T-cell (primary cell): ENCODE measurements at regions not wholly inside any gene's neighbourhood (a gene's known extent, or its start where the extent isn't known, plus 50 kb on each side); places are given as distances from the start of the nearest gene placed in this dataset.

Experiments
- ATAC-seq, 4 experiments: fragments of 200-7000 bp in 3 of 4; fragments of 150-1000 bp in 1 of 4; cut with Tn5 transposase; replicated peaks in 1 of 4; 1 replicate in 3 of 4; 2 replicates in 1 of 4; pipeline ENCODE4 v1.10.0; 2021; ENCODE audit warnings: moderate library complexity in 3 of 4, mild to moderate bottlenecking in 2 of 4, moderate number of reproducible peaks in 1 of 4
- CTCF ChIA-PET, 2 donors: fragments of 300-600 bp; sonication (Branson Sonifier 250); formaldehyde crosslinking; loops; one replicate each; lab custom pipeline; 2022; ENCODE audit warnings: antibody characterized with exemption in 2 of 2; lab: Charles Lee
- POLR2A ChIA-PET, 2 donors: fragments of 300-600 bp; sonication (Branson Sonifier 250); formaldehyde crosslinking; loops; one replicate each; lab custom pipeline; 2022; ENCODE audit warnings: antibody characterized with exemption in 2 of 2; lab: Charles Lee
- DNase-seq, 35 experiments: peaks; one replicate each; pipeline versions ENCODE4 v3.0.0 to v3.0.0-alpha.2; 2013 to 2023
- H3K27ac ChIP-seq: one replicate; pipeline ENCODE4 v1.5.1; 2013; ENCODE audit warnings: low read length
- H3K27me3 ChIP-seq, 2 experiments: replicated peaks in 1 of 2; 1 replicate in 1 of 2; 2 replicates in 1 of 2; pipeline versions ENCODE4 v1.6.1 to v1.7.0; 2013; ENCODE audit warnings: low read length in 1 of 2, mixed read lengths in 1 of 2; ENCODE audit not compliant: control insufficient read depth in 2 of 2, insufficient read depth in 2 of 2; ENCODE audit errors: extremely low read depth in 1 of 2
- H3K36me3 ChIP-seq, 2 donors: 1 replicate in 1 of 2; 2 replicates in 1 of 2; pipeline versions ENCODE4 v1.6.1 to v1.7.0; 2013; ENCODE audit warnings: low read length in 1 of 2; ENCODE audit not compliant: control insufficient read depth in 2 of 2, insufficient read depth in 1 of 2; ENCODE audit errors: extremely low read depth in 1 of 2
- H3K4me1 ChIP-seq, 2 experiments: 1 replicate in 1 of 2; 2 replicates in 1 of 2; pipeline versions ENCODE4 v1.6.1 to v1.7.0; 2013; ENCODE audit warnings: low read length in 2 of 2, mixed read lengths in 1 of 2; ENCODE audit not compliant: insufficient read depth in 2 of 2, control insufficient read depth in 1 of 2; ENCODE audit errors: extremely low read depth in 1 of 2
- H3K4me3 ChIP-seq, 2 donors: 1 replicate in 1 of 2; 2 replicates in 1 of 2; pipeline versions ENCODE4 v1.5.1 to v1.7.0; 2013; ENCODE audit warnings: mild to moderate bottlenecking in 2 of 2, low read length in 1 of 2, moderate library complexity in 1 of 2; ENCODE audit not compliant: control insufficient read depth in 1 of 2; ENCODE audit errors: extremely low read depth in 1 of 2
- H3K9me3 ChIP-seq: 2 replicates; pipeline ENCODE4 v1.7.0; 2013
- H3K27ac Mint-ChIP-seq, 2 donors: one replicate each; pipeline ENCODE4 v1.8.0; 2020 to 2021; ENCODE audit warnings: mild to moderate bottlenecking in 2 of 2, mixed read lengths in 2 of 2
- H3K27me3 Mint-ChIP-seq, 2 donors: one replicate each; pipeline ENCODE4 v1.8.0; 2021 to 2022; ENCODE audit warnings: mixed read lengths in 2 of 2
- H3K36me3 Mint-ChIP-seq: one replicate; pipeline ENCODE4 v1.8.0; 2021; ENCODE audit warnings: mixed read lengths
- H3K4me1 Mint-ChIP-seq, 3 donors: one replicate each; pipeline ENCODE4 v1.8.0; 2020 to 2022; ENCODE audit warnings: mixed read lengths in 3 of 3, mild to moderate bottlenecking in 1 of 3
- H3K4me3 Mint-ChIP-seq, 3 donors: one replicate each; pipeline ENCODE4 v1.8.0; 2020 to 2022; ENCODE audit warnings: mild to moderate bottlenecking in 3 of 3, mixed read lengths in 3 of 3, moderate library complexity in 3 of 3
- H3K9me3 Mint-ChIP-seq, 3 donors: one replicate each; pipeline ENCODE4 v1.8.0; 2020 to 2022; ENCODE audit warnings: mixed read lengths in 3 of 3
- WGBS: methylation state at CpG from one replicate; pipeline ENCODE4 v1.1.5; 2013; ENCODE audit warnings: missing lambda C conversion rate; ENCODE audit not compliant: insufficient coverage; 5-methylcytosine and 5-hydroxymethylcytosine counted together

DNA sequence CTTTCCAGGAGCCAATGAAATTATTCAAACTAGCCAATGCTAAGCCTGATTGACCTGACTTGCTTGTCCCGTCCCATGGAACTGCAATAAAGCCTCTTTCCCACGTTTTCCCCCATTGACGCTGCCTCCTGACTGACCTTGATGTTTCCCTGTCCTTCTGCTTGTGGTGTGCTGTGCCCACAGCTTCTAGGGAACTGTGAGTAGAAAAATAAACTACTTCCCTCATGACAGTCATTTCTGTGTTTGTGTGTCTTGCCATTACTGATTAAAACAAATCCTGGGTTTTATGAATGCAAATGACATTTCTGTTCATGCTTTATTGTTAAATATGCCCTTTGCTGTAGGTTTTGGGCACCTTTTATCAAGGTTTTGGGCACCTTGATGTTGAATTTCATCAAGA is 91.3 kb upstream of the ABI1 start:
- no peaks in the 10 kb centered on the region for H3K4me1 ChIP-seq

GRCh38 chr10:26951650-26952049 is 90.9 kb upstream of the ABI1 start:
- no peak for DNase-seq

More for the DNA sequence above, 91.3 kb upstream of the ABI1 start:
- no peak overlapping the region for H3K27ac ChIP-seq
- Mint-ChIP-seq H3K27me3 (peaks cover 4 to 6% of the 10 kb centered on the region in 2 donors), H3K9me3 (peaks cover 6 to 10% (median 7%) of the 10 kb centered on the region in 3 donors), H3K4me1 (no peaks in the 10 kb centered on the region), H3K36me3 (no peaks in the 10 kb centered on the region), H3K27ac (no peak overlapping the region), H3K4me3 (no peak overlapping the region)
- ChIA-PET POLR2A (no interaction called here), CTCF (no interaction called here)
- no peak overlapping the region for H3K4me3 ChIP-seq
- DNase-seq, result no peak
- H3K36me3 ChIP-seq, result no peaks in the 10 kb centered on the region
- WGBS, result 78% methylated on average over 3 of the region's 3 CpGs
- ATAC-seq, result no peak
- peaks cover 0 to 4% of the 10 kb centered on the region in 2 experiments for H3K27me3 ChIP-seq
- no peaks in the 10 kb centered on the region for H3K9me3 ChIP-seq

GRCh38 chr10:26950934-26951333 is 90.2 kb upstream of the ABI1 start:
- H3K27ac ChIP-seq, result no peak overlapping the region
- Mint-ChIP-seq H3K27me3 (peaks cover 4 to 6% of the 10 kb centered on the region in 2 donors), H3K9me3 (peaks cover 6 to 10% (median 7%) of the 10 kb centered on the region in 3 donors), H3K4me3 (no peak overlapping the region), H3K27ac (no peak overlapping the region), H3K36me3 (no peaks in the 10 kb centered on the region), H3K4me1 (no peaks in the 10 kb centered on the region)
- ATAC-seq (no peak), DNase-seq (no peak)
- H3K4me3 ChIP-seq, result no peak overlapping the region
- ChIA-PET POLR2A (no interaction called here), CTCF (no interaction called here)
- H3K36me3 ChIP-seq, result no peaks in the 10 kb centered on the region
- peaks cover 0 to 10% of the 10 kb centered on the region in 2 experiments for H3K27me3 ChIP-seq
- H3K9me3 ChIP-seq, result no peaks in the 10 kb centered on the region
- H3K4me1 ChIP-seq, result no peaks in the 10 kb centered on the region

More at GRCh38 chr10:26951650-26952049, 90.9 kb upstream of the ABI1 start:
- H3K4me1 Mint-ChIP-seq, result no peaks in the 10 kb centered on the region
- Histone ChIP-seq H3K4me3 (no peak overlapping the region), H3K4me1 (no peaks in the 10 kb centered on the region), H3K9me3 (no peaks in the 10 kb centered on the region), H3K36me3 (no peaks in the 10 kb centered on the region), H3K27me3 (peaks cover 0 to 4% of the 10 kb centered on the region in 2 experiments), H3K27ac (no peak overlapping the region)
- CTCF ChIA-PET, result no interaction called here
- no peaks in the 10 kb centered on the region for H3K36me3 Mint-ChIP-seq
- H3K27me3 Mint-ChIP-seq, result peaks cover 4 to 6% of the 10 kb centered on the region in 2 donors
- peaks cover 6 to 10% (median 7%) of the 10 kb centered on the region in 3 donors for H3K9me3 Mint-ChIP-seq
- POLR2A ChIA-PET, result no interaction called here
- no peak overlapping the region for H3K27ac Mint-ChIP-seq
- ATAC-seq, result no peak
- WGBS, result no CpG with 5 or more reads among the region's 1 CpG
- H3K4me3 Mint-ChIP-seq, result no peak overlapping the region

DNA sequence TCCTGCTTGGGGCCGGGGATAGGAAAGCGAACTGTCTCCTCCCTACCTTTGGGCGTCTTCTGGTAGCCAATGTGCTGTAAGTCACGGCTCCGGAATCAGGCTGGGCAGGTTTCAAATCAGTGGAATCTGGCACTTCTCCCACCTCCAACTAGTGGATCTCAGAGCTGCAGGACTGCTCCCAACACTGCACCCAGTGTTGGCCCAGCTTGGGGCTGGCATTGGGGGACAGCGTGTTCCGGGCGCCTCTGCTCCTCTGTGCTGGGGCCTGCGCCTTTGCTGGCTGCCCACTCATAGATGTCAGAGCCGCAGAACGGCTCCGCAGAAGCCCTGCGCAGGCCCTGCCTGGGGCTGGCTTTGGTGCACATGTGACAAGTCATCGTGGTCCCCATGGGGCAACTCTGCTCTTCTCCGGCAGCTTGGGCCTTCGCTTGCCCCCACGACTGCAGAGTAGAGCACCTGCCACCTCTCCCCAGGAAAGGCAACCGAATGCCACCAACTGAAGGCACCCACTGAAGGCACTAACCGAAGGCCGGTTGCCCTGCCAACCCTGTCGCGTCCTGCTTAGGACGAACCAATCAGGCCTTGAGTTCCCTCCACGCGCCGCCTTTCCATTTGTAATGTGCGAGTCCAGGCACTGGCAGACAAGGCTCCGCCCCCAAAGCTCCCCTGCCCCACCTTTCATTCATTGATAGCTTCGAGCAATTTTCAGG is 85.5 kb upstream of the ABI1 start:
- H3K4me3 ChIP-seq, result no peak overlapping the region
- H3K27me3 ChIP-seq, result peaks cover 0 to 11% of the 10 kb centered on the region in 2 experiments
- H3K4me1 Mint-ChIP-seq, result peaks cover 0 to 2% (median 2%) of the 10 kb centered on the region in 3 donors
- no peak overlapping the region for H3K27ac ChIP-seq
- ChIA-PET CTCF (no interaction called here), POLR2A (interaction anchor here in 1 of 2 donors (0.5 kb wide), 1 partner anchor 11 kb away, joined by 3 read pairs; no protein-coding TSS in a partner anchor)
- H3K9me3 ChIP-seq, result no peaks in the 10 kb centered on the region
- no peaks in the 10 kb centered on the region for H3K36me3 Mint-ChIP-seq
- peaks cover 6 to 10% (median 7%) of the 10 kb centered on the region in 3 donors for H3K9me3 Mint-ChIP-seq
- peaks cover 10 to 11% of the 10 kb centered on the region in 2 donors for H3K27me3 Mint-ChIP-seq
- no peaks in the 10 kb centered on the region for H3K36me3 ChIP-seq
- no peaks in the 10 kb centered on the region for H3K4me1 ChIP-seq
- H3K27ac Mint-ChIP-seq, result no peak overlapping the region
- no peak overlapping the region for H3K4me3 Mint-ChIP-seq
- DNase-seq (no peak), ATAC-seq (no peak)
- 76% methylated on average over 28 of the region's 29 CpGs for WGBS

DNA sequence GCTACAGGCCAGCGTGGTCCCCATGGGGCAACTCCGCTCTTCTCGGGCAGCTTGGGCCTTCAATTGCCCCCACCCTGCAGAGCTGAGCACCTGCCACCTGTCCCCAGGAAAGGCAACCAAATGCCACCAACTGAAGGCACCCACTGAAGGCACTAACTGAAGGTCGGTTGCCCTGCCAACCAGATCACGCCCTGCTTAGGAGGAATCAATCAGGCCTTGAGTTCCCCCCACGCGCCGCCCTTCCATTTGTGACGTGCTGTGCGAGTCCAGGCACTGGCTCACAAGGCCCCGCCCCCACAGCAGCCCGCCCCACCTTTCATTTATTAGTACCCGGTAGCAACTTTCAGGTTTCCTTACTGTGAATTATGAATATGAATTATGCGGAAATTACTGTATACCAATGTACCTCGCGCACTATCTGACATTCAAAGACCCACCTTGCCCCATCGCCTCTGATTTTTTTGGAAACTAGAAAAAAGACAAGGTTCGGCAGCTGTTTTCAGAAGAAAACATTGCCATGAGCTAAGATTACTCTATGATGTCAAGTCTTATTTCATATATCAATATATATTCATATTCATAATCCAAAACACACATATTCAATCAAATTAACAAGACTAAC is 83.6 kb upstream of the ABI1 start:
- no peaks in the 10 kb centered on the region for H3K9me3 ChIP-seq
- ATAC-seq, result peak in 2 of 4 experiments; percentile 40 to 54
- ChIA-PET POLR2A (no interaction called here), CTCF (interaction anchor here in 1 of 2 donors (0.6 kb wide), 1 partner anchor 560 kb away, joined by 3 read pairs; the partner anchor contains the start of gene RAB18)
- 90% methylated on average over 5 of the region's 18 CpGs for WGBS
- Mint-ChIP-seq H3K9me3 (no peaks in the 10 kb centered on the region), H3K27ac (no peak overlapping the region), H3K36me3 (no peaks in the 10 kb centered on the region), H3K4me1 (peaks cover 0 to 2% (median 2%) of the 10 kb centered on the region in 3 donors), H3K27me3 (peaks cover 11 to 12% of the 10 kb centered on the region in 2 donors), H3K4me3 (no peak overlapping the region)
- H3K27ac ChIP-seq, result no peak overlapping the region
- peak in 1 of 35 experiments; percentile 27 for DNase-seq
- H3K36me3 ChIP-seq, result no peaks in the 10 kb centered on the region
- H3K4me1 ChIP-seq, result no peaks in the 10 kb centered on the region
- H3K27me3 ChIP-seq, result peaks cover 0 to 8% of the 10 kb centered on the region in 2 experiments
- no peak overlapping the region for H3K4me3 ChIP-seq

DNA sequence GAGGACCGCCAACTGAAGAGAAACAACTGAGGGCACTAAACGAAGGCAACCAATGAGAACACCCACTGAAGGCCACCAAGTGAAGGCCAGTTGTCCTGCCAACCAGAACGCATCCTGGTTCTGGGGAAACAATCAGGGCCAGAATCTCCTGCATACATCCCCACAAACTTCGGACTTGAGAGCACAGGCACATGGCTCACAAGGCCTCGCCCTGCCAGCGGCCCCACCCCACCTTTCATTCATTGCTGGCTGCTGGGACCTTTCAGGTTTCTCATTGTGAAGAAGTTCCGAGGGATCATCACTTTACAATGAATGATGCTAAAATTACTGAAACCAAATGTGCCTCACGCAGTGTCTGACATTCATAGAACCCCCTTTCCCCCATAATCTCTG is 79.2 kb upstream of the ABI1 start:
- Histone ChIP-seq H3K27ac (no peak overlapping the region), H3K9me3 (no peaks in the 10 kb centered on the region), H3K4me3 (no peak overlapping the region), H3K36me3 (no peaks in the 10 kb centered on the region), H3K27me3 (peaks cover 0 to 6% of the 10 kb centered on the region in 2 experiments), H3K4me1 (no peaks in the 10 kb centered on the region)
- H3K36me3 Mint-ChIP-seq, result no peaks in the 10 kb centered on the region
- POLR2A ChIA-PET, result no interaction called here
- ATAC-seq, result no peak
- H3K27me3 Mint-ChIP-seq, result peaks cover 3 to 5% of the 10 kb centered on the region in 2 donors
- CTCF ChIA-PET, result no interaction called here
- H3K4me3 Mint-ChIP-seq, result no peak overlapping the region
- no peaks in the 10 kb centered on the region for H3K9me3 Mint-ChIP-seq
- H3K4me1 Mint-ChIP-seq, result peaks cover 0 to 2% (median 2%) of the 10 kb centered on the region in 3 donors
- WGBS, result 85% methylated on average over 7 of the region's 8 CpGs
- no peak overlapping the region for H3K27ac Mint-ChIP-seq
- no peak for DNase-seq
